Stomach smooth muscle (tissue), 2 donors: ENCODE measurements at regions not wholly inside any gene's neighbourhood (a gene's known extent, or its start where the extent isn't known, plus 50 kb on each side); places are given as distances from the start of the nearest gene placed in this dataset.

ENCODE experiments used
- H3K27ac ChIP-seq: one replicate; pipeline ENCODE4 v1.7.0; 2013; ENCODE audit warnings: mild to moderate bottlenecking, low read length, inconsistent platforms
- H3K27me3 ChIP-seq, 2 donors: one replicate each; pipeline ENCODE4 v1.7.0; 2013; ENCODE audit warnings: low read length in 2 of 2; ENCODE audit not compliant: insufficient read depth in 2 of 2, control insufficient read depth in 1 of 2
- H3K36me3 ChIP-seq, 2 donors: one replicate each; pipeline ENCODE4 v1.7.0; 2013; ENCODE audit warnings: low read length in 2 of 2; ENCODE audit not compliant: control insufficient read depth in 2 of 2, insufficient read depth in 2 of 2
- H3K4me1 ChIP-seq: one replicate; pipeline ENCODE4 v1.7.0; 2013; ENCODE audit warnings: low read length; ENCODE audit not compliant: control insufficient read depth, insufficient read depth
- H3K4me3 ChIP-seq, 2 donors: one replicate each; pipeline ENCODE4 v1.7.0; 2013; ENCODE audit warnings: low read length in 2 of 2
- H3K9ac ChIP-seq, 2 donors: one replicate each; pipeline ENCODE4 v1.7.0; 2013; ENCODE audit warnings: low read length in 2 of 2, mild to moderate bottlenecking in 1 of 2
- H3K9me3 ChIP-seq, 2 donors: one replicate each; pipeline ENCODE4 v1.7.0; 2013; ENCODE audit warnings: low read length in 2 of 2; ENCODE audit not compliant: control insufficient read depth in 2 of 2
- donor health status: healthy.
- donor health status: Pancreatic carcinoma.

- no peaks in the 10 kb centered on the region for H3K9me3 ChIP-seq
- no peaks in the 10 kb centered on the region for H3K36me3 ChIP-seq
- peaks cover 14% of the 10 kb centered on the region for H3K4me1 ChIP-seq
- no peaks in the 10 kb centered on the region for H3K27me3 ChIP-seq
- H3K27ac ChIP-seq = no peak overlapping the region
- H3K9ac ChIP-seq = no peak overlapping the region
- H3K4me3 ChIP-seq = no peak overlapping the region
Measured at GRCh38 chr14:31930493-31931240, 146.4 kb upstream of the ARHGAP5 start.

- Histone ChIP-seq H3K4me3 (no peak overlapping the region), H3K4me1 (peaks cover 3% of the 10 kb centered on the region), H3K27ac (no peak overlapping the region), H3K36me3 (no peaks in the 10 kb centered on the region), H3K9me3 (no peaks in the 10 kb centered on the region), H3K9ac (no peak overlapping the region), H3K27me3 (no peaks in the 10 kb centered on the region)
Measured at GRCh38 chr14:31932675-31933074, 144.4 kb upstream of the ARHGAP5 start.

- H3K9ac ChIP-seq = no peak overlapping the region
- no peaks in the 10 kb centered on the region for H3K4me1 ChIP-seq
- H3K27ac ChIP-seq = no peak overlapping the region
- no peaks in the 10 kb centered on the region for H3K36me3 ChIP-seq
- H3K27me3 ChIP-seq = no peaks in the 10 kb centered on the region
- no peaks in the 10 kb centered on the region for H3K9me3 ChIP-seq
- H3K4me3 ChIP-seq = no peak overlapping the region
Measured at GRCh38 chr14:31933716-31934115, 143.4 kb upstream of the ARHGAP5 start.

- Histone ChIP-seq H3K27me3 (no peaks in the 10 kb centered on the region), H3K27ac (no peak overlapping the region), H3K4me1 (no peaks in the 10 kb centered on the region), H3K9me3 (no peaks in the 10 kb centered on the region), H3K9ac (no peak overlapping the region), H3K4me3 (no peak overlapping the region), H3K36me3 (no peaks in the 10 kb centered on the region)
Measured at GRCh38 chr14:31934767-31935266, 142.3 kb upstream of the ARHGAP5 start.

GRCh38 chr14:31935391-31935790 lies 141.7 kb upstream of the ARHGAP5 start:
- H3K27ac ChIP-seq = no peak overlapping the region
- H3K9ac ChIP-seq = no peak overlapping the region
- no peaks in the 10 kb centered on the region for H3K4me1 ChIP-seq
- no peaks in the 10 kb centered on the region for H3K27me3 ChIP-seq
- H3K36me3 ChIP-seq = no peaks in the 10 kb centered on the region
- no peak overlapping the region for H3K4me3 ChIP-seq
- no peaks in the 10 kb centered on the region for H3K9me3 ChIP-seq

GRCh38 chr14:31936115-31936514 lies 141.0 kb upstream of the ARHGAP5 start:
- H3K9me3 ChIP-seq = no peaks in the 10 kb centered on the region

GRCh38 chr14:31937730-31938346 lies 139.3 kb upstream of the ARHGAP5 start:
- no peaks in the 10 kb centered on the region for H3K27me3 ChIP-seq
- no peak overlapping the region for H3K4me3 ChIP-seq
- H3K4me1 ChIP-seq = no peaks in the 10 kb centered on the region
- no peaks in the 10 kb centered on the region for H3K36me3 ChIP-seq
- no peak overlapping the region for H3K27ac ChIP-seq
- no peaks in the 10 kb centered on the region for H3K9me3 ChIP-seq
- no peak overlapping the region for H3K9ac ChIP-seq

More at GRCh38 chr14:31936115-31936514, 141.0 kb upstream of the ARHGAP5 start:
- no peak overlapping the region for H3K9ac ChIP-seq
- H3K4me3 ChIP-seq = no peak overlapping the region
- H3K27ac ChIP-seq = no peak overlapping the region
- no peaks in the 10 kb centered on the region for H3K36me3 ChIP-seq
- no peaks in the 10 kb centered on the region for H3K4me1 ChIP-seq
- no peaks in the 10 kb centered on the region for H3K27me3 ChIP-seq

GRCh38 chr14:31939934-31940333 lies 137.2 kb upstream of the ARHGAP5 start:
- Histone ChIP-seq H3K9me3 (no peaks in the 10 kb centered on the region), H3K27ac (no peak overlapping the region), H3K4me1 (no peaks in the 10 kb centered on the region), H3K36me3 (no peaks in the 10 kb centered on the region), H3K9ac (no peak overlapping the region), H3K27me3 (no peaks in the 10 kb centered on the region), H3K4me3 (no peak overlapping the region)

- no peaks in the 10 kb centered on the region for H3K36me3 ChIP-seq
- no peaks in the 10 kb centered on the region for H3K9me3 ChIP-seq
- H3K4me3 ChIP-seq = no peak overlapping the region
- H3K27me3 ChIP-seq = no peaks in the 10 kb centered on the region
- no peak overlapping the region for H3K27ac ChIP-seq
- no peak overlapping the region for H3K9ac ChIP-seq
- no peaks in the 10 kb centered on the region for H3K4me1 ChIP-seq
Measured at GRCh38 chr14:31941487-31941886, 135.6 kb upstream of the ARHGAP5 start.

GRCh38 chr14:31942166-31942841 lies 134.8 kb upstream of the ARHGAP5 start:
- Histone ChIP-seq H3K9me3 (no peaks in the 10 kb centered on the region), H3K36me3 (no peaks in the 10 kb centered on the region), H3K9ac (no peak overlapping the region), H3K4me3 (no peak overlapping the region), H3K27me3 (no peaks in the 10 kb centered on the region), H3K4me1 (no peaks in the 10 kb centered on the region), H3K27ac (no peak overlapping the region)
